Lower leg skin (tissue), 3 donors: ENCODE measurements at regions not wholly inside any gene's neighbourhood (a gene's known extent, or its start where the extent isn't known, plus 50 kb on each side); places are given as distances from the start of the nearest gene placed in this dataset.

Source experiments
- CTCF ChIP-seq, 3 donors: fragments of 450-650 bp; IDR thresholded peaks; one replicate each; pipeline ENCODE4 v1.5.1; 2016; ENCODE audit warnings: antibody characterized with exemption in 3 of 3, mild to moderate bottlenecking in 3 of 3, moderate library complexity in 2 of 3
- POLR2A ChIP-seq, 2 donors: fragments of 450-650 bp; IDR thresholded peaks; one replicate each; pipeline ENCODE4 v1.6.1; 2016 to 2017; ENCODE audit warnings: antibody characterized with exemption in 2 of 2, mild to moderate bottlenecking in 1 of 2, moderate library complexity in 1 of 2

- TF ChIP-seq CTCF (IDR thresholded peaks at IDR 0.05) (no peak), POLR2A (IDR thresholded peaks at IDR 0.05) (no peak)
These were observed 320.9 kb upstream of the CITED2 start for GRCh38 chr6:139695361-139695760.
